ENCODE measurements at regions not wholly inside any gene's neighbourhood (a gene's known extent, or its start where the extent isn't known, plus 50 kb on each side); places are given as distances from the start of the nearest gene placed in this dataset.
"Not testable (repeated sequence)": the region's sequence is repeated elsewhere in the genome, so short reads cannot be mapped to it uniquely, and the experiment has no call there.

GRCh38 chrX:77119706-77120105 is 327.5 kb upstream of the FGF16 start:
- Mint-ChIP-seq H3K4me3 (ENCODE audit: low read depth, unreplicated experiment) (no peak overlapping the region), H3K9me3 (ENCODE audit: low read depth, unreplicated experiment) (peaks cover 3% of the 10 kb centered on the region), H3K4me1 (ENCODE audit: low read depth, unreplicated experiment) (no peaks in the 10 kb centered on the region), H3K27ac (ENCODE audit: unreplicated experiment) (no peak overlapping the region), H3K36me3 (ENCODE audit: insufficient read depth, unreplicated experiment) (no peaks in the 10 kb centered on the region), H3K27me3 (ENCODE audit: unreplicated experiment) (no peaks in the 10 kb centered on the region)
- no TSS peak for BruUV-seq (replicated peaks)
- TF ChIP-seq CTCF (IDR thresholded peaks at IDR 0.05; ENCODE audit: unreplicated experiment) = no peak
- CTCF ChIA-PET = no interaction called here
- no peak for DNase-seq
- intact Hi-C loops (cut with micrococcal nuclease; ENCODE audit: unreplicated experiment) = no loop called here

- H3K27ac Mint-ChIP-seq (ENCODE audit: unreplicated experiment); H3K36me3 Mint-ChIP-seq (ENCODE audit: insufficient read depth, unreplicated experiment); H3K27me3 Mint-ChIP-seq (ENCODE audit: unreplicated experiment); intact Hi-C loops (cut with micrococcal nuclease; ENCODE audit: unreplicated experiment); H3K4me3 Mint-ChIP-seq (ENCODE audit: low read depth, unreplicated experiment); DNase-seq; CTCF ChIA-PET; H3K4me1 Mint-ChIP-seq (ENCODE audit: low read depth, unreplicated experiment); BruUV-seq (replicated peaks); H3K9me3 Mint-ChIP-seq (ENCODE audit: low read depth, unreplicated experiment): not testable (repeated sequence)
Measured at GRCh38 chrX:77123917-77124316, 323.3 kb upstream of the FGF16 start.

GRCh38 chrX:77127571-77127970 is 319.6 kb upstream of the FGF16 start:
- intact Hi-C loops (cut with micrococcal nuclease; ENCODE audit: unreplicated experiment); H3K36me3 Mint-ChIP-seq (ENCODE audit: insufficient read depth, unreplicated experiment); H3K4me3 Mint-ChIP-seq (ENCODE audit: low read depth, unreplicated experiment); H3K27ac Mint-ChIP-seq (ENCODE audit: unreplicated experiment); CTCF ChIA-PET; H3K9me3 Mint-ChIP-seq (ENCODE audit: low read depth, unreplicated experiment); H3K27me3 Mint-ChIP-seq (ENCODE audit: unreplicated experiment); H3K4me1 Mint-ChIP-seq (ENCODE audit: low read depth, unreplicated experiment); DNase-seq; BruUV-seq (replicated peaks): not testable (repeated sequence)

- Mint-ChIP-seq H3K9me3 (ENCODE audit: low read depth, unreplicated experiment) (peaks cover 3% of the 10 kb centered on the region), H3K36me3 (ENCODE audit: insufficient read depth, unreplicated experiment) (no peaks in the 10 kb centered on the region), H3K4me1 (ENCODE audit: low read depth, unreplicated experiment) (no peaks in the 10 kb centered on the region), H3K27ac (ENCODE audit: unreplicated experiment) (no peak overlapping the region), H3K27me3 (ENCODE audit: unreplicated experiment) (no peaks in the 10 kb centered on the region), H3K4me3 (ENCODE audit: low read depth, unreplicated experiment) (no peak overlapping the region)
- no peak for TF ChIP-seq CTCF (IDR thresholded peaks at IDR 0.05; ENCODE audit: unreplicated experiment)
- intact Hi-C loops (cut with micrococcal nuclease; ENCODE audit: unreplicated experiment) = no loop called here
- DNase-seq = no peak
- no TSS peak for BruUV-seq (replicated peaks)
- CTCF ChIA-PET = no interaction called here
Measured at GRCh38 chrX:77143907-77144306, 303.3 kb upstream of the FGF16 start.

- Mint-ChIP-seq H3K4me3 (ENCODE audit: low read depth, unreplicated experiment) (no peak overlapping the region), H3K27ac (ENCODE audit: unreplicated experiment) (no peak overlapping the region), H3K4me1 (ENCODE audit: low read depth, unreplicated experiment) (no peaks in the 10 kb centered on the region), H3K36me3 (ENCODE audit: insufficient read depth, unreplicated experiment) (no peaks in the 10 kb centered on the region), H3K9me3 (ENCODE audit: low read depth, unreplicated experiment) (peaks cover 17% of the 10 kb centered on the region), H3K27me3 (ENCODE audit: unreplicated experiment) (no peaks in the 10 kb centered on the region)
- peak; percentile 6 for DNase-seq
- intact Hi-C loops (cut with micrococcal nuclease; ENCODE audit: unreplicated experiment) = no loop called here
- no peak for TF ChIP-seq CTCF (IDR thresholded peaks at IDR 0.05; ENCODE audit: unreplicated experiment)
- BruUV-seq (replicated peaks) = no TSS peak
- CTCF ChIA-PET = no interaction called here
Measured at GRCh38 chrX:77160301-77160700, 286.9 kb upstream of the FGF16 start.
